Liver (tissue), 8 donors: ENCODE measurements at regions not wholly inside any gene's neighbourhood (a gene's known extent, or its start where the extent isn't known, plus 50 kb on each side); places are given as distances from the start of the nearest gene placed in this dataset.

Experiments
- DNase-seq: peaks from one replicate; pipeline ENCODE4 v3.0.0-alpha.2; 2017; ENCODE audit warnings: low spot score
- H3K27ac ChIP-seq, 2 donors: one replicate each; pipeline ENCODE4 v1.7.0; 2013; ENCODE audit warnings: inconsistent platforms in 2 of 2, low read length in 2 of 2, control low read depth in 1 of 2, low read depth in 1 of 2, mild to moderate bottlenecking in 1 of 2
- H3K27me3 ChIP-seq, 4 donors: one replicate each; pipeline versions ENCODE4 v1.6.1 to v1.7.0; 2013; ENCODE audit warnings: low read length in 3 of 4, inconsistent platforms in 1 of 4, mild to moderate bottlenecking in 1 of 4, moderate library complexity in 1 of 4; ENCODE audit not compliant: control insufficient read depth in 4 of 4, insufficient read depth in 4 of 4
- H3K36me3 ChIP-seq, 4 donors: one replicate each; pipeline versions ENCODE4 v1.6.1 to v1.7.0; 2013; ENCODE audit warnings: low read length in 3 of 4, mild to moderate bottlenecking in 3 of 4, low read depth in 1 of 4, moderate library complexity in 1 of 4; ENCODE audit not compliant: control insufficient read depth in 4 of 4, insufficient read depth in 3 of 4
- H3K4me1 ChIP-seq, 4 donors: one replicate each; pipeline versions ENCODE4 v1.6.1 to v1.7.0; 2013; ENCODE audit warnings: low read length in 3 of 4, mild to moderate bottlenecking in 3 of 4, moderate library complexity in 1 of 4; ENCODE audit not compliant: control insufficient read depth in 4 of 4, insufficient read depth in 4 of 4
- H3K4me3 ChIP-seq, 3 donors: one replicate each; pipeline versions ENCODE4 v1.6.1 to v1.7.0; 2013; ENCODE audit warnings: low read length in 3 of 3, control low read depth in 1 of 3, low read depth in 1 of 3, mild to moderate bottlenecking in 1 of 3
- H3K9ac ChIP-seq, 2 donors: one replicate each; pipeline ENCODE4 v1.7.0; 2013; ENCODE audit warnings: low read length in 2 of 2, mild to moderate bottlenecking in 2 of 2, moderate library complexity in 2 of 2, control low read depth in 1 of 2, low read depth in 1 of 2
- H3K9me3 ChIP-seq, 4 donors: one replicate each; pipeline versions ENCODE4 v1.6.1 to v1.7.0; 2013; ENCODE audit warnings: low read length in 3 of 4; ENCODE audit not compliant: control insufficient read depth in 4 of 4
- ATF3 ChIP-seq: IDR thresholded peaks from 2 replicates; pipeline ENCODE4 v1.6.1; 2016; ENCODE audit warnings: antibody characterized with exemption
- EGR1 ChIP-seq, 2 donors: IDR thresholded peaks; 2 replicates each; pipeline ENCODE4 v1.6.1; 2016 to 2018; ENCODE audit warnings: antibody characterized with exemption in 2 of 2, low read depth in 2 of 2
- FOXA1 ChIP-seq: IDR thresholded peaks from 2 replicates; pipeline ENCODE4 v1.6.1; 2016; ENCODE audit warnings: antibody characterized with exemption
- FOXA2 ChIP-seq: IDR thresholded peaks from 2 replicates; pipeline ENCODE4 v1.6.1; 2016; ENCODE audit warnings: antibody characterized with exemption
- GABPA ChIP-seq, 2 donors: IDR thresholded peaks in 1 of 2; conservative IDR thresholded peaks in 1 of 2; 2 replicates each; pipeline ENCODE4 v1.6.1; 2016; ENCODE audit warnings: antibody characterized with exemption in 2 of 2, mild to moderate bottlenecking in 1 of 2, moderate library complexity in 1 of 2
- HNF4A ChIP-seq, 2 donors: conservative IDR thresholded peaks; 2 replicates each; pipeline ENCODE4 v1.6.1; 2016; ENCODE audit warnings: antibody characterized with exemption in 2 of 2, mild to moderate bottlenecking in 2 of 2
- JUND ChIP-seq, 2 donors: IDR thresholded peaks; 2 replicates each; pipeline ENCODE4 v1.6.1; 2016; ENCODE audit warnings: antibody characterized with exemption in 2 of 2
- NR2F2 ChIP-seq: IDR thresholded peaks from 2 replicates; pipeline ENCODE4 v1.6.1; 2016; ENCODE audit warnings: antibody characterized with exemption
- RAD21 ChIP-seq, 2 donors: IDR thresholded peaks; 2 replicates each; pipeline ENCODE4 v1.6.1; 2016; ENCODE audit warnings: antibody characterized with exemption in 2 of 2, mild to moderate bottlenecking in 2 of 2
- REST ChIP-seq: IDR thresholded peaks from 2 replicates; pipeline ENCODE4 v1.6.1; 2016; ENCODE audit warnings: antibody characterized with exemption, mild to moderate bottlenecking
- RXRA ChIP-seq, 2 donors: IDR thresholded peaks; 2 replicates each; pipeline ENCODE4 v1.6.1; 2017 to 2018; ENCODE audit warnings: antibody characterized with exemption in 2 of 2, mild to moderate bottlenecking in 1 of 2
- SP1 ChIP-seq: IDR thresholded peaks from 2 replicates; pipeline ENCODE4 v1.6.1; 2018; ENCODE audit warnings: antibody characterized with exemption, mild to moderate bottlenecking
- TAF1 ChIP-seq: conservative IDR thresholded peaks from 2 replicates; pipeline ENCODE4 v1.6.1; 2016; ENCODE audit warnings: antibody characterized with exemption, mild to moderate bottlenecking
- YY1 ChIP-seq: IDR thresholded peaks from 2 replicates; pipeline ENCODE4 v1.6.1; 2016; ENCODE audit warnings: antibody characterized with exemption, mild to moderate bottlenecking
- WGBS: extraction: QIAGEN DNeasy Blood & Tissue Kit; methylation state at CpG from one replicate; pipeline ENCODE4 v1.1.7; 2013; 5-methylcytosine and 5-hydroxymethylcytosine counted together
- TF ChIP-seq, protein P1 (sequence below): IDR thresholded peaks from 2 replicates; pipeline ENCODE4 v1.6.1; 2016; ENCODE audit warnings: antibody characterized with exemption
- TF ChIP-seq, protein P2 (sequence below): fragments of 150-350 bp; IDR thresholded peaks from 2 replicates; pipeline ENCODE4 v1.5.1; 2017; ENCODE audit warnings: improper control_type of control experiment, low read depth, low read length; ENCODE audit not compliant: missing input control
- TF ChIP-seq, protein P3 (sequence below): IDR thresholded peaks from 2 replicates; pipeline ENCODE4 v1.6.1; 2016; ENCODE audit warnings: antibody characterized with exemption
- donor health status: healthy.
- donor health status: healthy.
- donor health status: healthy.
- donor health status: healthy.
- donor health status: healthy.

GRCh38 chr11:28793282-28793738, 685.1 kb downstream of the METTL15 start:
- WGBS: 85% methylated on average over 8 of the region's 8 CpGs
- Histone ChIP-seq H3K9ac (no peak overlapping the region), H3K36me3 (no peaks in the 10 kb centered on the region), H3K4me3 (no peak overlapping the region), H3K9me3 (peaks cover 0 to 1% (median 0%) of the 10 kb centered on the region in 4 donors), H3K27ac (no peak overlapping the region), H3K4me1 (no peaks in the 10 kb centered on the region), H3K27me3 (no peaks in the 10 kb centered on the region)
- DNase-seq: no peak
- TF ChIP-seq SP1 (no peak), FOXA2 (no peak), EGR1 (IDR thresholded peaks at IDR 0.05; ENCODE audit: low read depth in 2 of 2) (no peak), REST (no peak), TAF1 (no peak), NR2F2 (no peak), JUND (IDR thresholded peaks at IDR 0.05) (no peak), YY1 (no peak), GABPA (IDR thresholded peaks at IDR 0.05 in 1 of 2, conservative IDR thresholded peaks at IDR 0.05 in 1 of 2) (no peak), RAD21 (IDR thresholded peaks at IDR 0.05) (no peak), ATF3 (no peak), HNF4A (conservative IDR thresholded peaks at IDR 0.05) (no peak), RXRA (IDR thresholded peaks at IDR 0.05) (no peak), FOXA1 (no peak)
- TF ChIP-seq, protein P1, sequence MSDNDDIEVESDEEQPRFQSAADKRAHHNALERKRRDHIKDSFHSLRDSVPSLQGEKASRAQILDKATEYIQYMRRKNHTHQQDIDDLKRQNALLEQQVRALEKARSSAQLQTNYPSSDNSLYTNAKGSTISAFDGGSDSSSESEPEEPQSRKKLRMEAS: no peak
- TF ChIP-seq, protein P2, sequence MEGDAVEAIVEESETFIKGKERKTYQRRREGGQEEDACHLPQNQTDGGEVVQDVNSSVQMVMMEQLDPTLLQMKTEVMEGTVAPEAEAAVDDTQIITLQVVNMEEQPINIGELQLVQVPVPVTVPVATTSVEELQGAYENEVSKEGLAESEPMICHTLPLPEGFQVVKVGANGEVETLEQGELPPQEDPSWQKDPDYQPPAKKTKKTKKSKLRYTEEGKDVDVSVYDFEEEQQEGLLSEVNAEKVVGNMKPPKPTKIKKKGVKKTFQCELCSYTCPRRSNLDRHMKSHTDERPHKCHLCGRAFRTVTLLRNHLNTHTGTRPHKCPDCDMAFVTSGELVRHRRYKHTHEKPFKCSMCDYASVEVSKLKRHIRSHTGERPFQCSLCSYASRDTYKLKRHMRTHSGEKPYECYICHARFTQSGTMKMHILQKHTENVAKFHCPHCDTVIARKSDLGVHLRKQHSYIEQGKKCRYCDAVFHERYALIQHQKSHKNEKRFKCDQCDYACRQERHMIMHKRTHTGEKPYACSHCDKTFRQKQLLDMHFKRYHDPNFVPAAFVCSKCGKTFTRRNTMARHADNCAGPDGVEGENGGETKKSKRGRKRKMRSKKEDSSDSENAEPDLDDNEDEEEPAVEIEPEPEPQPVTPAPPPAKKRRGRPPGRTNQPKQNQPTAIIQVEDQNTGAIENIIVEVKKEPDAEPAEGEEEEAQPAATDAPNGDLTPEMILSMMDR: no peak
- TF ChIP-seq, protein P3, sequence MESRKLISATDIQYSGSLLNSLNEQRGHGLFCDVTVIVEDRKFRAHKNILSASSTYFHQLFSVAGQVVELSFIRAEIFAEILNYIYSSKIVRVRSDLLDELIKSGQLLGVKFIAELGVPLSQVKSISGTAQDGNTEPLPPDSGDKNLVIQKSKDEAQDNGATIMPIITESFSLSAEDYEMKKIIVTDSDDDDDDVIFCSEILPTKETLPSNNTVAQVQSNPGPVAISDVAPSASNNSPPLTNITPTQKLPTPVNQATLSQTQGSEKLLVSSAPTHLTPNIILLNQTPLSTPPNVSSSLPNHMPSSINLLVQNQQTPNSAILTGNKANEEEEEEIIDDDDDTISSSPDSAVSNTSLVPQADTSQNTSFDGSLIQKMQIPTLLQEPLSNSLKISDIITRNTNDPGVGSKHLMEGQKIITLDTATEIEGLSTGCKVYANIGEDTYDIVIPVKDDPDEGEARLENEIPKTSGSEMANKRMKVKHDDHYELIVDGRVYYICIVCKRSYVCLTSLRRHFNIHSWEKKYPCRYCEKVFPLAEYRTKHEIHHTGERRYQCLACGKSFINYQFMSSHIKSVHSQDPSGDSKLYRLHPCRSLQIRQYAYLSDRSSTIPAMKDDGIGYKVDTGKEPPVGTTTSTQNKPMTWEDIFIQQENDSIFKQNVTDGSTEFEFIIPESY: no peak

DNA sequence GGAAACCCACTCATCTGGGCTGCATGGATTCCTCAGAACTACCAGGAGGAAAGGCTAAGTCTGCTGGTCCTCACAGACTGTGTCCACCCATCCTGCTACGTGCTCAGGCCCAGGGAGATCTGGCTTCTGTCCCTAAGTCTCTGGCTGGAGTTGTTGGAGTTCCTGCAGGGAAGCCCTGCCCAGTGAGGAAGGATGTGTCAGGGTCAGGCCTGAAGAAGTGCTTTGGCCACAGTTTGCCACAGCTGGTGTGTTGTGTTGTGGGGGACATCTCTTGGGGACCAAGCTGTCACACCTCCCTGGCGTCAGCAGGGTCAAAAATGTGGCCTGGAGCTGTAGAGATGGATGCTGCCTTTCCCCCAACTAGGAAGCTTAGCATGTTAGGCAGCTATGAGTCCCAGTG, 684.7 kb downstream of the METTL15 start:
- no peaks in the 10 kb centered on the region for H3K4me1 ChIP-seq
- no peaks in the 10 kb centered on the region for H3K36me3 ChIP-seq
- H3K9me3 ChIP-seq: peaks cover 0 to 1% (median 0%) of the 10 kb centered on the region in 4 donors
- DNase-seq: no peak
- H3K9ac ChIP-seq: no peak overlapping the region
- TF ChIP-seq TAF1 (no peak), SP1 (no peak), NR2F2 (no peak), ATF3 (no peak), EGR1 (IDR thresholded peaks at IDR 0.05; ENCODE audit: low read depth in 2 of 2) (no peak)
- TF ChIP-seq, protein P1: no peak
- TF ChIP-seq, protein P2: no peak
- TF ChIP-seq, protein P3: no peak
- H3K27me3 ChIP-seq: no peaks in the 10 kb centered on the region
- 54% methylated on average over 2 of the region's 2 CpGs for WGBS
- H3K27ac ChIP-seq: no peak overlapping the region
- H3K4me3 ChIP-seq: no peak overlapping the region
